Stomach (tissue), 8 donors: ENCODE measurements at regions not wholly inside any gene's neighbourhood (a gene's known extent, or its start where the extent isn't known, plus 50 kb on each side); places are given as distances from the start of the nearest gene placed in this dataset.

Source experiments
- DNase-seq, 2 donors: peaks; one replicate each; pipeline versions ENCODE4 v3.0.0 to v3.0.0-alpha.2; 2013 to 2019
- H3K27ac ChIP-seq, 5 donors: fragments of 200-600 bp in 4 of 5; sonication (generic) in 4 of 5; one replicate each; pipeline ENCODE4 v1.5.1; 2013 to 2019; ENCODE audit warnings: mild to moderate bottlenecking in 1 of 5, moderate library complexity in 1 of 5
- H3K27me3 ChIP-seq, 3 donors: fragments of 200-600 bp; sonication (generic); one replicate each; pipeline ENCODE4 v1.5.1; 2017 to 2019; ENCODE audit warnings: mixed run types in 1 of 3
- H3K36me3 ChIP-seq, 4 donors: fragments of 200-600 bp; sonication (generic); 1 replicate in 3 of 4; 2 replicates in 1 of 4; pipeline ENCODE4 v1.5.1; 2016 to 2019
- H3K4me1 ChIP-seq, 4 donors: fragments of 200-600 bp; sonication (generic); one replicate each; pipeline ENCODE4 v1.5.1; 2016 to 2019
- H3K4me3 ChIP-seq, 4 donors: fragments of 200-600 bp; sonication (generic) in 3 of 4; one replicate each; pipeline ENCODE4 v1.5.1; 2016 to 2019; ENCODE audit warnings: mild to moderate bottlenecking in 1 of 4
- H3K9me3 ChIP-seq, 4 donors: fragments of 200-600 bp; sonication (generic); one replicate each; pipeline ENCODE4 v1.5.1; 2016 to 2019
- CTCF ChIP-seq, 7 experiments: fragments of 450-650 bp in 4 of 7; fragments of 200-600 bp in 3 of 7; sonication (generic) in 3 of 7; IDR thresholded peaks; one replicate each; pipeline ENCODE4 v1.5.1; 2016 to 2019; ENCODE audit warnings: antibody characterized with exemption in 7 of 7, control low read depth in 2 of 7, mild to moderate bottlenecking in 1 of 7
- EP300 ChIP-seq: sonication (generic); formaldehyde crosslinking; IDR thresholded peaks from one replicate; pipeline ENCODE4 v1.6.1; 2017; ENCODE audit warnings: antibody characterized with exemption
- POLR2A ChIP-seq, 4 donors: fragments of 450-650 bp; IDR thresholded peaks; one replicate each; pipeline ENCODE4 v1.6.1; 2016; ENCODE audit warnings: antibody characterized with exemption in 4 of 4, control low read depth in 2 of 4, mild to moderate bottlenecking in 1 of 4, moderate library complexity in 1 of 4
- POLR2AphosphoS5 ChIP-seq, 3 donors: sonication (generic); formaldehyde crosslinking; IDR thresholded peaks; one replicate each; pipeline ENCODE4 v1.6.1; 2016; ENCODE audit warnings: antibody characterized with exemption in 3 of 3
- WGBS, 5 donors: extraction: QIAGEN DNeasy Blood & Tissue Kit in 3 of 5; methylation state at CpG; one replicate each; pipeline versions ENCODE4 v1.1.5 to v1.1.7; 2013 to 2018; 5-methylcytosine and 5-hydroxymethylcytosine counted together
- intact Hi-C: fragments of 100-400 bp; cut with DNase I; formaldehyde crosslinking; loops from one replicate; pipeline ENCODE4 v1.15.1; 2023; ENCODE audit warnings: low total_unique reads
- donor health status: healthy with polysubstance abuse.
- donor health status: Bipolar disorder and iron deficiency.
- donor health status: healthy.

GRCh38 chr11:90661233-90661632 is 438.4 kb upstream of the CHORDC1 start:
- DNase-seq: no peak
- intact Hi-C loops: no loop called here
- TF ChIP-seq POLR2AphosphoS5 (IDR thresholded peaks at IDR 0.05) (no peak), POLR2A (IDR thresholded peaks at IDR 0.05) (no peak), CTCF (IDR thresholded peaks at IDR 0.05) (no peak), EP300 (no peak)

GRCh38 chr11:90656171-90656570 is 433.3 kb upstream of the CHORDC1 start:
- TF ChIP-seq POLR2AphosphoS5 (IDR thresholded peaks at IDR 0.05) (no peak), POLR2A (IDR thresholded peaks at IDR 0.05) (no peak), CTCF (IDR thresholded peaks at IDR 0.05) (no peak), EP300 (no peak)
- 73 to 85% (median 81%) methylated on average over 2 of the region's 2 CpGs for WGBS, 5 donors
- Histone ChIP-seq H3K27ac (no peak overlapping the region), H3K4me3 (no peak overlapping the region), H3K36me3 (no peaks in the 10 kb centered on the region), H3K4me1 (no peaks in the 10 kb centered on the region), H3K9me3 (no peaks in the 10 kb centered on the region), H3K27me3 (no peaks in the 10 kb centered on the region)
- DNase-seq: no peak
- intact Hi-C loops: no loop called here

More at GRCh38 chr11:90661233-90661632, 438.4 kb upstream of the CHORDC1 start:
- H3K4me1 ChIP-seq: no peaks in the 10 kb centered on the region
- H3K36me3 ChIP-seq: no peaks in the 10 kb centered on the region
- WGBS, 5 donors: 74 to 84% (median 79%) methylated on average over 2 of the region's 2 CpGs
- no peak overlapping the region for H3K27ac ChIP-seq
- no peaks in the 10 kb centered on the region for H3K27me3 ChIP-seq
- no peak overlapping the region for H3K4me3 ChIP-seq
- H3K9me3 ChIP-seq: no peaks in the 10 kb centered on the region

- Histone ChIP-seq H3K36me3 (no peaks in the 10 kb centered on the region), H3K27me3 (no peaks in the 10 kb centered on the region), H3K4me1 (no peaks in the 10 kb centered on the region), H3K9me3 (no peaks in the 10 kb centered on the region), H3K27ac (no peak overlapping the region), H3K4me3 (no peak overlapping the region)
- TF ChIP-seq EP300 (no peak), POLR2AphosphoS5 (IDR thresholded peaks at IDR 0.05) (no peak), CTCF (IDR thresholded peaks at IDR 0.05) (no peak), POLR2A (IDR thresholded peaks at IDR 0.05) (no peak)
- intact Hi-C loops: no loop called here
- DNase-seq: no peak
- 86 to 97% (median 92%) methylated on average over 2 of the region's 2 CpGs for WGBS, 5 donors
These were observed 427.3 kb upstream of the CHORDC1 start for GRCh38 chr11:90650153-90650552.

GRCh38 chr11:90646706-90647105 is 423.9 kb upstream of the CHORDC1 start:
- Histone ChIP-seq H3K4me3 (no peak overlapping the region), H3K27ac (no peak overlapping the region), H3K9me3 (no peaks in the 10 kb centered on the region), H3K4me1 (no peaks in the 10 kb centered on the region), H3K27me3 (no peaks in the 10 kb centered on the region), H3K36me3 (no peaks in the 10 kb centered on the region)
- no peak for TF ChIP-seq CTCF (IDR thresholded peaks at IDR 0.05)
- no peak for TF ChIP-seq POLR2AphosphoS5 (IDR thresholded peaks at IDR 0.05)
- TF ChIP-seq EP300: no peak
- no peak for TF ChIP-seq POLR2A (IDR thresholded peaks at IDR 0.05)
- intact Hi-C loops: no loop called here
- DNase-seq: no peak
- WGBS, 5 donors: 68 to 76% (median 71%) methylated on average over 2 of the region's 2 CpGs
